ENCODE measurements at regions not wholly inside any gene's neighbourhood (a gene's known extent, or its start where the extent isn't known, plus 50 kb on each side); places are given as distances from the start of the nearest gene placed in this dataset.

GRCh38 chr11:82653752-82654151 lies 79.9 kb downstream of the FAM181B start:
- Histone ChIP-seq H3K27ac (no peak overlapping the region), H3K4me3 (no peak overlapping the region), H3K4me1 (no peaks in the 10 kb centered on the region), H3K27me3 (no peaks in the 10 kb centered on the region), H3K36me3 (no peaks in the 10 kb centered on the region), H3K9me3 (no peaks in the 10 kb centered on the region)
- 100% methylated on average over 1 of the region's 4 CpGs; no CpG with 5 or more reads in 1 of the 2 donors for WGBS, 2 donors
- TF ChIP-seq POLR2A (IDR thresholded peaks at IDR 0.05) (no peak), CTCF (IDR thresholded peaks at IDR 0.05) (no peak)
- intact Hi-C loops (cut with DNase I): no loop called here
- no peak for DNase-seq

- Histone ChIP-seq H3K4me1 (no peaks in the 10 kb centered on the region), H3K27me3 (no peaks in the 10 kb centered on the region), H3K4me3 (no peak overlapping the region), H3K36me3 (no peaks in the 10 kb centered on the region), H3K27ac (no peak overlapping the region), H3K9me3 (no peaks in the 10 kb centered on the region)
- TF ChIP-seq POLR2A (IDR thresholded peaks at IDR 0.05) (no peak), CTCF (IDR thresholded peaks at IDR 0.05) (no peak)
- DNase-seq: no peak
- 37 to 54% methylated on average over 3 of the region's 3 CpGs for WGBS, 2 donors
- intact Hi-C loops (cut with DNase I): no loop called here
These were observed 94.4 kb downstream of the FAM181B start for GRCh38 chr11:82639251-82639650.

- no peaks in the 10 kb centered on the region for H3K4me1 ChIP-seq
- TF ChIP-seq POLR2A (IDR thresholded peaks at IDR 0.05) (no peak), CTCF (IDR thresholded peaks at IDR 0.05) (no peak)
- no peak overlapping the region for H3K27ac ChIP-seq
- no peaks in the 10 kb centered on the region for H3K9me3 ChIP-seq
- WGBS, 2 donors: 42 to 44% methylated on average over 1 of the region's 1 CpG
- no peak overlapping the region for H3K4me3 ChIP-seq
- no peaks in the 10 kb centered on the region for H3K36me3 ChIP-seq
- DNase-seq: no peak
- H3K27me3 ChIP-seq: no peaks in the 10 kb centered on the region
- intact Hi-C loops (cut with DNase I): no loop called here
These were observed 97.0 kb downstream of the FAM181B start for GRCh38 chr11:82636615-82637014.

GRCh38 chr11:82634091-82634490 lies 99.6 kb downstream of the FAM181B start:
- no peak overlapping the region for H3K27ac ChIP-seq
- intact Hi-C loops (cut with DNase I): no loop called here
- H3K4me3 ChIP-seq: no peak overlapping the region
- H3K9me3 ChIP-seq: no peaks in the 10 kb centered on the region
- 54 to 75% methylated on average over 2 of the region's 2 CpGs for WGBS, 2 donors
- H3K27me3 ChIP-seq: no peaks in the 10 kb centered on the region
- H3K4me1 ChIP-seq: no peaks in the 10 kb centered on the region
- TF ChIP-seq CTCF (IDR thresholded peaks at IDR 0.05): no peak
- no peak for TF ChIP-seq POLR2A (IDR thresholded peaks at IDR 0.05)
- H3K36me3 ChIP-seq: no peaks in the 10 kb centered on the region
- no peak for DNase-seq

GRCh38 chr11:82631722-82632630 lies 101.7 kb downstream of the FAM181B start:
- H3K4me3 ChIP-seq: no peak overlapping the region
- no peaks in the 10 kb centered on the region for H3K36me3 ChIP-seq
- 10 to 39% methylated on average over 4 of the region's 4 CpGs for WGBS, 2 donors

More at GRCh38 chr11:82631722-82632630, 101.7 kb downstream of the FAM181B start:
- Histone ChIP-seq H3K27ac (no peak overlapping the region), H3K27me3 (no peaks in the 10 kb centered on the region), H3K9me3 (no peaks in the 10 kb centered on the region), H3K4me1 (no peaks in the 10 kb centered on the region)
- DNase-seq: no peak
- intact Hi-C loops (cut with DNase I): no loop called here
- TF ChIP-seq POLR2A (IDR thresholded peaks at IDR 0.05) (no peak), CTCF (IDR thresholded peaks at IDR 0.05) (no peak)
